ENCODE measurements at regions not wholly inside any gene's neighbourhood (a gene's known extent, or its start where the extent isn't known, plus 50 kb on each side); places are given as distances from the start of the nearest gene placed in this dataset.

DNA sequence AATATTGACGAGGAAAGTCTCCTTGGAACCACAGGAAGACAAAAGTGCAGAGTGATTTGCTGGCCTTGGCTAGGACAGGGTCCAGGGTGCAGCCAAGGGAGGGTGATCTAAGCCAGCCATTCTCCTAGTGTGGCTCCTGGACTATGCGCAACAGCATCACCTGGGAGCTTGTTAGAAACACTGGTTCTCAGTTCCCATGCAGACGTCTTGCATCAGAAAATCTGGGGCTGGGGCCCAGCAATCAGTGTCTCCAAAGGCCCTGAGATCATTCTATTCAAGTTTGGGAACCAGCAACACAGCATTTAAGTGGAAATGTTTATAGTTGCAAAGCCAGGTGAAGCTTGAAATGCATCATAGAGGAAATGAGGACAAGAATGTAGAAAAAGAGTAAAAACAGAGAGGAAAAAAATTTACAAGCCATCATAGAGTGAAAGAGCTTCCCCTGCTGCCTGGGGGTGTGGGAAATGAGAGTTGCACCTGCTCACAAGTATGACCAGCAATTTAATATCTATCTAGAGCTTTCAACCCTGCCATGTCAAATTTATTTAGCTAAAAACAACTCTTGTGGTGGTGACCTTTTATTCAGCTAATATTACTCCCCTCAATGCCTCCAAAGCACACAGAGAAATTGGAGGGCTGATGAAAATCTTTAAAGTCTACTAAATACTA, 54.4 kb upstream of the SEC11C start:
- TF ChIP-seq XBP1 (CRISPR knock-in tag; IDR thresholded peaks at IDR 0.05) (no peak), ZNF326 (CRISPR knock-in tag; IDR thresholded peaks at IDR 0.05; ENCODE audit: borderline replicate concordance) (no peak), NFIC (IDR thresholded peaks at IDR 0.05; ENCODE audit: low read length) (no peak)
- TF ChIP-seq, protein P1, sequence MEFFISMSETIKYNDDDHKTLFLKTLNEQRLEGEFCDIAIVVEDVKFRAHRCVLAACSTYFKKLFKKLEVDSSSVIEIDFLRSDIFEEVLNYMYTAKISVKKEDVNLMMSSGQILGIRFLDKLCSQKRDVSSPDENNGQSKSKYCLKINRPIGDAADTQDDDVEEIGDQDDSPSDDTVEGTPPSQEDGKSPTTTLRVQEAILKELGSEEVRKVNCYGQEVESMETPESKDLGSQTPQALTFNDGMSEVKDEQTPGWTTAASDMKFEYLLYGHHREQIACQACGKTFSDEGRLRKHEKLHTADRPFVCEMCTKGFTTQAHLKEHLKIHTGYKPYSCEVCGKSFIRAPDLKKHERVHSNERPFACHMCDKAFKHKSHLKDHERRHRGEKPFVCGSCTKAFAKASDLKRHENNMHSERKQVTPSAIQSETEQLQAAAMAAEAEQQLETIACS (CRISPR knock-in tag; IDR thresholded peaks at IDR 0.05), result no peak
- TF ChIP-seq, protein P2, sequence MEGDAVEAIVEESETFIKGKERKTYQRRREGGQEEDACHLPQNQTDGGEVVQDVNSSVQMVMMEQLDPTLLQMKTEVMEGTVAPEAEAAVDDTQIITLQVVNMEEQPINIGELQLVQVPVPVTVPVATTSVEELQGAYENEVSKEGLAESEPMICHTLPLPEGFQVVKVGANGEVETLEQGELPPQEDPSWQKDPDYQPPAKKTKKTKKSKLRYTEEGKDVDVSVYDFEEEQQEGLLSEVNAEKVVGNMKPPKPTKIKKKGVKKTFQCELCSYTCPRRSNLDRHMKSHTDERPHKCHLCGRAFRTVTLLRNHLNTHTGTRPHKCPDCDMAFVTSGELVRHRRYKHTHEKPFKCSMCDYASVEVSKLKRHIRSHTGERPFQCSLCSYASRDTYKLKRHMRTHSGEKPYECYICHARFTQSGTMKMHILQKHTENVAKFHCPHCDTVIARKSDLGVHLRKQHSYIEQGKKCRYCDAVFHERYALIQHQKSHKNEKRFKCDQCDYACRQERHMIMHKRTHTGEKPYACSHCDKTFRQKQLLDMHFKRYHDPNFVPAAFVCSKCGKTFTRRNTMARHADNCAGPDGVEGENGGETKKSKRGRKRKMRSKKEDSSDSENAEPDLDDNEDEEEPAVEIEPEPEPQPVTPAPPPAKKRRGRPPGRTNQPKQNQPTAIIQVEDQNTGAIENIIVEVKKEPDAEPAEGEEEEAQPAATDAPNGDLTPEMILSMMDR (CRISPR knock-in tag; IDR thresholded peaks at IDR 0.05), result no peak
- TF ChIP-seq, protein P3, sequence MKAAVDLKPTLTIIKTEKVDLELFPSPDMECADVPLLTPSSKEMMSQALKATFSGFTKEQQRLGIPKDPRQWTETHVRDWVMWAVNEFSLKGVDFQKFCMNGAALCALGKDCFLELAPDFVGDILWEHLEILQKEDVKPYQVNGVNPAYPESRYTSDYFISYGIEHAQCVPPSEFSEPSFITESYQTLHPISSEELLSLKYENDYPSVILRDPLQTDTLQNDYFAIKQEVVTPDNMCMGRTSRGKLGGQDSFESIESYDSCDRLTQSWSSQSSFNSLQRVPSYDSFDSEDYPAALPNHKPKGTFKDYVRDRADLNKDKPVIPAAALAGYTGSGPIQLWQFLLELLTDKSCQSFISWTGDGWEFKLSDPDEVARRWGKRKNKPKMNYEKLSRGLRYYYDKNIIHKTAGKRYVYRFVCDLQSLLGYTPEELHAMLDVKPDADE (CRISPR knock-in tag; IDR thresholded peaks at IDR 0.05), result no peak

Data from HepG2 (cell line).